GM12891 (cell line): ENCODE measurements at regions not wholly inside any gene's neighbourhood (a gene's known extent, or its start where the extent isn't known, plus 50 kb on each side); places are given as distances from the start of the nearest gene placed in this dataset.

Experiments used
- POLR2A ChIP-seq: IDR thresholded peaks from 2 replicates; pipeline ENCODE4 v1.6.1; 2011; ENCODE audit warnings: low read depth, low read length, control low read depth
- POLR2AphosphoS5 ChIP-seq: IDR thresholded peaks from 2 replicates; pipeline ENCODE4 v1.6.1; 2011; ENCODE audit warnings: low read depth, low read length, control low read depth
- TAF1 ChIP-seq: IDR thresholded peaks from 2 replicates; pipeline ENCODE4 v1.6.1; 2011; ENCODE audit warnings: low read depth, low read length, control low read depth

DNA sequence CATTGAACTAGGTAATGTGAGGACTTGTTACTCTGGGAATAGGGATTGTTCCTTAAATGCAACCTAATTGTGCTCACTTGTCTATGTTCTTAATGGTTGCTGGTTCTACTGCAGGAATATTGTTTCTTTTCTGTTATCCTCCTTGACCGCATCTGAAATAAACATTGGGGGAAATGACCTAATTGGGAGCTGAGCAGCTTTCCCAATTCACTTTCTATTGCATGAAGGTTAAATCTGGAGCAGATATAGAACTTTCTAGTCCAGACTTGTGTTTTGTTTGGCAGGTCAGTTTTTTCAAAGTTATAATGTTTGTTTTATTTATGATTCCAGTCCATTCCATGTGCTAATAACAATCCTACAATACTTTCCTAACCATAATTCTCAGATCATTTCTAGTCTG, 981.0 kb upstream of the CITED2 start:
- TF ChIP-seq POLR2A (no peak), POLR2AphosphoS5 (no peak), TAF1 (no peak)
